ENCODE measurements at regions not wholly inside any gene's neighbourhood (a gene's known extent, or its start where the extent isn't known, plus 50 kb on each side); places are given as distances from the start of the nearest gene placed in this dataset.

GRCh38 chr6:14625173-14625895, 507.8 kb downstream of the CD83 start:
- H3K36me3 Mint-ChIP-seq (ENCODE audit: low read depth) = no peaks in the 10 kb centered on the region
- H3K27ac Mint-ChIP-seq (ENCODE audit: unreplicated experiment) = no peak overlapping the region
- H3K9me3 Mint-ChIP-seq = peaks cover 9% of the 10 kb centered on the region
- H3K4me1 Mint-ChIP-seq = peaks cover 55% of the 10 kb centered on the region
- TF ChIP-seq CTCF (conservative IDR thresholded peaks at IDR 0.05) = no peak
- H3K4me3 Mint-ChIP-seq = no peak overlapping the region
- H3K27me3 Mint-ChIP-seq (ENCODE audit: low read depth) = peaks cover 8% of the 10 kb centered on the region
- no peak for DNase-seq (ENCODE audit: low read depth, low spot score)

GRCh38 chr6:14626556-14626955, 509.0 kb downstream of the CD83 start:
- Mint-ChIP-seq H3K27ac (ENCODE audit: unreplicated experiment) (no peak overlapping the region), H3K4me3 (no peak overlapping the region), H3K27me3 (ENCODE audit: low read depth) (peaks cover 12% of the 10 kb centered on the region), H3K36me3 (ENCODE audit: low read depth) (no peaks in the 10 kb centered on the region), H3K9me3 (peaks cover 9% of the 10 kb centered on the region), H3K4me1 (peaks cover 42% of the 10 kb centered on the region)
- DNase-seq (ENCODE audit: low read depth, low spot score) = no peak
- TF ChIP-seq CTCF (conservative IDR thresholded peaks at IDR 0.05) = no peak

GRCh38 chr6:14630016-14630415, 512.4 kb downstream of the CD83 start:
- peaks cover 9% of the 10 kb centered on the region for H3K9me3 Mint-ChIP-seq
- H3K4me3 Mint-ChIP-seq = no peak overlapping the region
- H3K27me3 Mint-ChIP-seq (ENCODE audit: low read depth) = peaks cover 22% of the 10 kb centered on the region
- TF ChIP-seq CTCF (conservative IDR thresholded peaks at IDR 0.05) = no peak
- no peak overlapping the region for H3K27ac Mint-ChIP-seq (ENCODE audit: unreplicated experiment)
- DNase-seq (ENCODE audit: low read depth, low spot score) = no peak
- H3K4me1 Mint-ChIP-seq = peaks cover 18% of the 10 kb centered on the region
- H3K36me3 Mint-ChIP-seq (ENCODE audit: low read depth) = no peaks in the 10 kb centered on the region

- H3K27me3 Mint-ChIP-seq (ENCODE audit: low read depth) = peaks cover 20% of the 10 kb centered on the region
- no peaks in the 10 kb centered on the region for H3K9me3 Mint-ChIP-seq
- peaks cover 21% of the 10 kb centered on the region for H3K4me1 Mint-ChIP-seq
- no peak for TF ChIP-seq CTCF (conservative IDR thresholded peaks at IDR 0.05)
- no peak overlapping the region for H3K27ac Mint-ChIP-seq (ENCODE audit: unreplicated experiment)
- no peak overlapping the region for H3K4me3 Mint-ChIP-seq
- no peaks in the 10 kb centered on the region for H3K36me3 Mint-ChIP-seq (ENCODE audit: low read depth)
- DNase-seq (ENCODE audit: low read depth, low spot score) = no peak
Measured at GRCh38 chr6:14633479-14633878, 515.9 kb downstream of the CD83 start.

GRCh38 chr6:14634072-14634471, 516.5 kb downstream of the CD83 start:
- Mint-ChIP-seq H3K27me3 (ENCODE audit: low read depth) (peaks cover 20% of the 10 kb centered on the region), H3K9me3 (no peaks in the 10 kb centered on the region), H3K4me1 (peaks cover 23% of the 10 kb centered on the region), H3K4me3 (no peak overlapping the region), H3K27ac (ENCODE audit: unreplicated experiment) (no peak overlapping the region), H3K36me3 (ENCODE audit: low read depth) (no peaks in the 10 kb centered on the region)
- DNase-seq (ENCODE audit: low read depth, low spot score) = no peak
- no peak for TF ChIP-seq CTCF (conservative IDR thresholded peaks at IDR 0.05)
